GM19099 (cell line): ENCODE measurements at regions not wholly inside any gene's neighbourhood (a gene's known extent, or its start where the extent isn't known, plus 50 kb on each side); places are given as distances from the start of the nearest gene placed in this dataset.

Experiments
- POLR2A ChIP-seq: IDR thresholded peaks from 3 replicates; pipeline ENCODE4 v1.6.1; 2011; ENCODE audit warnings: low read depth; ENCODE audit not compliant: insufficient read length; ENCODE audit errors: extremely low read depth

GRCh38 chr12:90021795-90022440 lies 313.3 kb upstream of the ATP2B1 start:
- TF ChIP-seq POLR2A, result no peak

- TF ChIP-seq POLR2A, result no peak
These were observed 312.2 kb upstream of the ATP2B1 start for GRCh38 chr12:90020881-90021280.

GRCh38 chr12:90020436-90020835 lies 311.8 kb upstream of the ATP2B1 start:
- no peak for TF ChIP-seq POLR2A

GRCh38 chr12:90020014-90020413 lies 311.4 kb upstream of the ATP2B1 start:
- no peak for TF ChIP-seq POLR2A

- TF ChIP-seq POLR2A, result no peak
These were observed 308.7 kb upstream of the ATP2B1 start for GRCh38 chr12:90017316-90017715.

GRCh38 chr12:90015228-90015627 lies 306.6 kb upstream of the ATP2B1 start:
- TF ChIP-seq POLR2A, result no peak

GRCh38 chr12:90013409-90013808 lies 304.8 kb upstream of the ATP2B1 start:
- TF ChIP-seq POLR2A, result no peak

- TF ChIP-seq POLR2A, result no peak
These were observed 301.5 kb upstream of the ATP2B1 start for GRCh38 chr12:90010089-90010488.

GRCh38 chr12:90008277-90008676 lies 299.6 kb upstream of the ATP2B1 start:
- TF ChIP-seq POLR2A, result no peak

DNA sequence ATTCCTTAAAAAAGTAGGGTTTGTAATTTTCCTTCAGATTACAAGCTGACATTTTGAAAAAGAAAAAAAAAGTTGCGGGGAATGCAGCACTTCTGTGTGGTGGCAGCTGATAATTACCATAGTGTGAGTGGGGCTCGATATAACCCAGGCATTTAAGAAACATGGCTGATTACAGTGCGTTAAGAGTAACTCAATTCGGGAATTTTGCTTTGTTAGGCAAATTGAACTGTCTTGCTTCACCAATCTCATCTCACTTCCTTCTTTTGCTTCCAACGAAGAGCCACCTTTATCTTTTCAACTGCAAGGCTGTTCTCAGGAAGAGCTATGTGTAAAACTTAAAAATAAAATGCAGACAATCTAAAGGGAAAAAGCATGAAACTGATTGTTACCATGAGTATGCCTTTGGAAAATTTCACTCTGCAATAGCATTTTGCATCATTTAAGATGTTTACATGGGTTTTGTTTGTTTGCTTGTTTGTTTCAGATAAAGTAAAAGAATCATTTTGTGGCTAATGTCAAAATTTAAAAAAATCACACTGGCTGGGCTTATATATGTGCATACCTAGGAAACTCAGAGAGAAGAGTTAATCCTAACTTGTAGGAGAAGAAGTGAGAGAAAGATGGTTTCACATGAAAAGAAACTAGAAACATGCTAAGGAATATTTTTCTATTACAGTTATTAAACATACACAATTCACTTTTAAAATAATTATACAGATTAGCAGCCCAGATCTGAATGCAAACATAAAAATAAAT lies 295.9 kb upstream of the ATP2B1 start:
- TF ChIP-seq POLR2A, result no peak

- no peak for TF ChIP-seq POLR2A
These were observed 295.1 kb upstream of the ATP2B1 start for GRCh38 chr12:90003688-90004087.

DNA sequence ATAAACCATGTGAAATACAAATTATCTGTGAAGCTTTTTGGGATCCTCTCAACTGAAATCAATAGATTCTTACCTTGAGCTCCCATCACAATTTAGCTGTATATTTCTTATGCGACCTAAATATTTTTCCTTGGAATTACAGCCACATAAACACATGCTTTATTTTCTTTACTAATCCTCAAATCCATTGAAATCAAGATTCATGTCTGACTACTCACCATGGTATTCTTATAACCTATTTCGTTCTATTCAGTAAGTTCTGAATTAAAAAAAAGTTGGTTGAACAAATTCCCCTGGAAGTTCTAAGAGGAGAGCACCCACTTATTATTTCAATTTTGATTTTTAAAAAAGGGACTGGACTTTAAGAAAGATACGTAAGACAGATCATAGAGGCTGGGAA lies 292.1 kb upstream of the ATP2B1 start:
- no peak for TF ChIP-seq POLR2A

DNA sequence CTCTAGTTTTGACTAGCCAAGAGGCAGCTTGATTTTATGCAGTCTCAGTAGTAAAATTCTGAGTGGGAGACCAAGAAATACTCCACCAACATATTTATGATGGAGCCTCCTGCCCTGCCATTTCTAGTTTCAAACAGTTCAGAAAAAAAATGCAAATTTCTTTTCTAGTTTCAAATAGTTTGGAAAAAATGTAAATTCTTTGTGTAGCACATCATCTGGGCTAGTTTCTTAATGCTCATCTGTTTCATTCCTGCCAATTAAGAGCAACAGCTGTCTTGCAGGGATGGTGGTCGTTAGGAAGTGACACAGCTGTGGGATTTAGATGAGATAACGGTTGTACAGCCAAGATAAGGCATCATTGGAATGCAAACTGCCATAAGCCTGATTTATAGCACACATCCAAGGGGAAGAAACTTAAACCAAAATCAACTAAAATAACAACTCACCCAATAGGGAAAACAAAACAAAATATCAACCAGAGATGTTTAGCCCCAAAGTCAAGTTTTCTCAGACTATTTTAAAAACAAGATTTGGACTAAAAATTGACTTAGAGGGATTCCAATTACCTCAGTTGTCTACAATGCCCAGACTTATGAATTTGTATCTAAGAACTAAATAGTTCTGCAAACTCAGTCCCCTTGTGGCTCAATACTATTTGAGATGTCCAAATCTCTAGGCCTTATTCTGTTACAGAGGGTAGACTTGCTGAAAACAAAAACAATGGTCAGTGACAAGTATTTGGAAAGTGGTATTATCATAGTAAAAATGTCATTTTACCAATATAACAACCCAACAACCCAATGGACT lies 291.3 kb upstream of the ATP2B1 start:
- no peak for TF ChIP-seq POLR2A

DNA sequence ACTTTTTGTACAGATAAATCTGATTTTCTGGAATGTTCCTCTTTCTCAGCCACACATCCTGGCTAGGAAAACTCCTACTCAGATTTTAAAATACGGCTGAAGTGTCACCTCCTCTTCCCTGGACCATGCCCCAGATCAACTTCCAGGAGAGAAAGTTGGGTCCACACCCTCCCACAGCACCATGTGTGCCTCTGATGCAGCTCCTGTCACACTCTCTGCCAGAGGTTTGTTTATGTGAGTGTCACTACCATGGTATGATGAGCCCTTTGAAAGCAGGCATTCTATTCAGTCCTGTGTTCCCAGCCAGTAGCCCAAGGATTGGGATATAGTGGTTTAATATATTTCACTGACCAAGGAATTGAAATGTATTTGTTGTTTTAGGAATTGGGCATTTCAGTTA lies 287.2 kb upstream of the ATP2B1 start:
- no peak for TF ChIP-seq POLR2A

DNA sequence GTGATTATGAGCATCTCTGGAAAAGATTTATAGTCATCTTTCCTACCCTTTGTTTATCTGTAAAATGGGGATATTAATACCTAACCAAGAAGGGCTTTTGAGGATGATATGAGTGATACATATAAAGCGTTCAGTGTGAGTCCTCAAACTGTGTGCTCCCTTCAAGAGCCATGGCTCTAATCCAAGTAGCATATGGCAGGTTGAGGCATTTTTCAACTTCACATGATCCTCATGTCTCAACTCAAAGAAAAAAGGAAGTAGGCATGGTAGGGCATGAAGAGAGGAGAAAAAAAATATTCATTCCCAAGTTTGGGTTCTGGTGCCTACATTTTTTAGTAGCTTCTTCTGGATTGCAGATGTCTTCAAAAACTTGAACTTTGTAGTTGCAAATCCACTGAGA lies 286.3 kb upstream of the ATP2B1 start:
- no peak for TF ChIP-seq POLR2A

DNA sequence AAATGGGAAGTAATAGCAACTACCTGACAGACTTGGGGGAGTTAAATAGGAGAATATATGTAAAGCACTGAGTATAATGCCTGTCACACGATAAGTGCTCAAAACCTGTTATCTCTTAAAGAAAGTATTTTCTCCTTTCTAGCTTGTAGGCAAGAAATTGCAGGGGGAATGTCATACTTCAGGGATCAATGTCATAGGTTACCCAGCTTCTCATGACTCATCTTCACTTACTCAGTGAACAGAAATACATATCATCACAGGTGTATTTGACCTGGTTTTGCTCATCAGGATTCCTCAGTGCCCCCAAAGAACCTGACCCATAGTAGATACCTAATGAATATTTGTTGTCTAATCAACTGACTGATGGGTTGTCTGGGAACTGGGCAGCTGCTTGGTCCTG lies 285.0 kb upstream of the ATP2B1 start:
- no peak for TF ChIP-seq POLR2A
